ENCODE measurements at regions not wholly inside any gene's neighbourhood (a gene's known extent, or its start where the extent isn't known, plus 50 kb on each side); places are given as distances from the start of the nearest gene placed in this dataset.

DNA sequence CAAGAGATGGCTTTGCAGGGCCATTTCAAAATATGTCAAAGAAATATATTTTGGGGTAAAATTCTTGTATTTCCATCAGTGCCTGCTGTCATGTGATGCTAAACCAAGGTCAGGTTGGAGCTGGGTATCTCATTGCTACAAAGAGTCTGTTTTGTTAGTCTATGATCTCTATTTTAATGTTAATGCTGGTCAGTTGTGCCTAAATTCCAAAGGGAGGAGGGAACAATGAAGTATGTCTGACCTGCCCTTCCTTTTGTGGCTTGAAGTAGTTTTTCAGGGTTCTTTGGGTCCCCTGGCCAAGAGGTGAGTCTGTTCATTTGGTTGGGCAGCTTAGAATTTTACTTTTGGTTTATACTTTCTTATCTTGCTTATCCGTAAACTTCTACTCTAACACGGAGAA is 61.6 kb upstream of the DYNAP start:
- ATAC-seq = no peak
- H3K36me3 Mint-ChIP-seq = no peaks in the 10 kb centered on the region
- Histone ChIP-seq H3K4me1 (ENCODE audit: control insufficient read depth, insufficient read depth, low read length) (no peaks in the 10 kb centered on the region), H3K27me3 (ENCODE audit: control insufficient read depth, insufficient read depth, low read length) (no peaks in the 10 kb centered on the region), H3K9me3 (ENCODE audit: control insufficient read depth, insufficient read depth, low read length) (no peaks in the 10 kb centered on the region), H3K4me3 (ENCODE audit: low read length) (no peak overlapping the region), H3K27ac (ENCODE audit: low read length) (no peak overlapping the region), H3K36me3 (ENCODE audit: control insufficient read depth, insufficient read depth, low read length) (no peaks in the 10 kb centered on the region)
- peaks cover 0 to 5% of the 10 kb centered on the region in 2 donors for H3K27me3 Mint-ChIP-seq (ENCODE audit: low read depth in 2 of 2)
- no peaks in the 10 kb centered on the region for H3K4me1 Mint-ChIP-seq
- TF ChIP-seq, protein P1, sequence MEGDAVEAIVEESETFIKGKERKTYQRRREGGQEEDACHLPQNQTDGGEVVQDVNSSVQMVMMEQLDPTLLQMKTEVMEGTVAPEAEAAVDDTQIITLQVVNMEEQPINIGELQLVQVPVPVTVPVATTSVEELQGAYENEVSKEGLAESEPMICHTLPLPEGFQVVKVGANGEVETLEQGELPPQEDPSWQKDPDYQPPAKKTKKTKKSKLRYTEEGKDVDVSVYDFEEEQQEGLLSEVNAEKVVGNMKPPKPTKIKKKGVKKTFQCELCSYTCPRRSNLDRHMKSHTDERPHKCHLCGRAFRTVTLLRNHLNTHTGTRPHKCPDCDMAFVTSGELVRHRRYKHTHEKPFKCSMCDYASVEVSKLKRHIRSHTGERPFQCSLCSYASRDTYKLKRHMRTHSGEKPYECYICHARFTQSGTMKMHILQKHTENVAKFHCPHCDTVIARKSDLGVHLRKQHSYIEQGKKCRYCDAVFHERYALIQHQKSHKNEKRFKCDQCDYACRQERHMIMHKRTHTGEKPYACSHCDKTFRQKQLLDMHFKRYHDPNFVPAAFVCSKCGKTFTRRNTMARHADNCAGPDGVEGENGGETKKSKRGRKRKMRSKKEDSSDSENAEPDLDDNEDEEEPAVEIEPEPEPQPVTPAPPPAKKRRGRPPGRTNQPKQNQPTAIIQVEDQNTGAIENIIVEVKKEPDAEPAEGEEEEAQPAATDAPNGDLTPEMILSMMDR (IDR thresholded peaks at IDR 0.05) = no peak
- 72% methylated on average over 2 of the region's 2 CpGs for WGBS (ENCODE audit: insufficient coverage)
- DNase-seq = no peak
- H3K4me3 Mint-ChIP-seq = no peak overlapping the region
- no peak overlapping the region for H3K27ac Mint-ChIP-seq
- intact Hi-C loops (cut with micrococcal nuclease) = no loop called here
- H3K9me3 Mint-ChIP-seq = peaks cover 0 to 4% of the 10 kb centered on the region in 2 donors

DNA sequence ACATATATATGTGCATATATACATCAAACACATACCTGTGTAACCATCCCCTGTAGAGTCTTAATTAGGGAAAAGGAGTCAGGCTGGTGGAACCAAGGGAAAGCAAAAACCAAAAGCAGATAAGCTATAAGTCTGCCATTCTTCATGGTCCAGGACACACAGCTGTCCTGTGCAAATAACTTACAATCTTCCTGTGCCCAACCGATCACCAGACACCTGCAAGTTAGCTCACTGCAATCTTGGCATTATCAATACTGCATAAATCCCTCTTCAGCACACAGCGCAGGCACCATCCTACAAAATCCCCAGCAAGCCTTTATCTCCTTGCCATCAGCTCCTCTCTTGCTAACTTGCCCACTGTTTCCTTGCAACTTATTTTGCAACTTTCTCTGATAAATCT is 60.8 kb upstream of the DYNAP start:
- peaks cover 0 to 5% of the 10 kb centered on the region in 2 donors for H3K27me3 Mint-ChIP-seq (ENCODE audit: low read depth in 2 of 2)
- DNase-seq (no peak), ATAC-seq (no peak)
- TF ChIP-seq, protein P1 (IDR thresholded peaks at IDR 0.05) = no peak
- no peaks in the 10 kb centered on the region for H3K4me1 Mint-ChIP-seq
- Histone ChIP-seq H3K4me3 (ENCODE audit: low read length) (no peak overlapping the region), H3K27me3 (ENCODE audit: control insufficient read depth, insufficient read depth, low read length) (no peaks in the 10 kb centered on the region), H3K27ac (ENCODE audit: low read length) (no peak overlapping the region), H3K9me3 (ENCODE audit: control insufficient read depth, insufficient read depth, low read length) (peaks cover 4% of the 10 kb centered on the region), H3K4me1 (ENCODE audit: control insufficient read depth, insufficient read depth, low read length) (no peaks in the 10 kb centered on the region), H3K36me3 (ENCODE audit: control insufficient read depth, insufficient read depth, low read length) (no peaks in the 10 kb centered on the region)
- H3K36me3 Mint-ChIP-seq = no peaks in the 10 kb centered on the region
- H3K9me3 Mint-ChIP-seq = no peaks in the 10 kb centered on the region
- 72% methylated on average over 2 of the region's 2 CpGs for WGBS (ENCODE audit: insufficient coverage)
- intact Hi-C loops (cut with micrococcal nuclease) = no loop called here
- no peak overlapping the region for H3K27ac Mint-ChIP-seq
- no peak overlapping the region for H3K4me3 Mint-ChIP-seq

DNA sequence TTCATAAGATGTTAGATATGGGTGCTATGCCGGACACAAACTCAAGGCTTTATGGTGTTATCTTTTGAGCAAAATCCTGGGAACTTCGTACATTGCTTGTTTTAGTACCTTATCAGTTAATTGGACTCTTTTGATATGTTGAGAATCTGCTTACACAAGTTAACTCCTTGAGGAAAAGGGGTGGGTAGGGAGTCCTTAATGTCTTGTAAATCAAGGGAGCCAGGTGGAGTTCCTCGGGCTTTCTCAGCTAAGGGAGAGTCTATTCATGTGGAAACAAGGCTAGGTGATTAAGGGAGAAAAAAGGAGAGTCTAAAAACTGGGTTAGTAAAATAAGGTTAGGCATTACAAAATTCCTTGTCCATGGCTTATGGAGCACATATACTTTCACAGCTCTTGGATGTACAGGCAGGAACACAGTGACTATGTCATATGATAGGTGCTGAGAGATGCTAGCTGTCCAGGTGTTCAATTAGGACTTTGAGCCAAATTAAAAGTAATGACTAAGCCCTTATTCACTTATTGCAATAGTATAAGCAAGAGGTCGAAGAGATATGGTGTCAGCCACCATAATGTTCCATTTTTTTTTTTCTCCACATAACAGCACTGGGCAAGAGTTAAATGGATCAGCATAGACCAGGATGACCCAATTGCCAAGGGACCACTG is 59.5 kb upstream of the DYNAP start:
- no peaks in the 10 kb centered on the region for H3K4me1 Mint-ChIP-seq
- Histone ChIP-seq H3K36me3 (ENCODE audit: control insufficient read depth, insufficient read depth, low read length) (no peaks in the 10 kb centered on the region), H3K4me1 (ENCODE audit: control insufficient read depth, insufficient read depth, low read length) (no peaks in the 10 kb centered on the region), H3K27ac (ENCODE audit: low read length) (no peak overlapping the region), H3K4me3 (ENCODE audit: low read length) (no peak overlapping the region), H3K9me3 (ENCODE audit: control insufficient read depth, insufficient read depth, low read length) (peaks cover 16% of the 10 kb centered on the region), H3K27me3 (ENCODE audit: control insufficient read depth, insufficient read depth, low read length) (no peaks in the 10 kb centered on the region)
- peaks cover 0 to 5% of the 10 kb centered on the region in 2 donors for H3K27me3 Mint-ChIP-seq (ENCODE audit: low read depth in 2 of 2)
- 49% methylated on average over 3 of the region's 4 CpGs for WGBS (ENCODE audit: insufficient coverage)
- no peak for DNase-seq
- no peaks in the 10 kb centered on the region for H3K36me3 Mint-ChIP-seq
- no peaks in the 10 kb centered on the region for H3K9me3 Mint-ChIP-seq
- no peak for ATAC-seq
- intact Hi-C loops (cut with micrococcal nuclease) = no loop called here
- H3K27ac Mint-ChIP-seq = no peak overlapping the region
- no peak overlapping the region for H3K4me3 Mint-ChIP-seq
- TF ChIP-seq, protein P1 (IDR thresholded peaks at IDR 0.05) = no peak

DNA sequence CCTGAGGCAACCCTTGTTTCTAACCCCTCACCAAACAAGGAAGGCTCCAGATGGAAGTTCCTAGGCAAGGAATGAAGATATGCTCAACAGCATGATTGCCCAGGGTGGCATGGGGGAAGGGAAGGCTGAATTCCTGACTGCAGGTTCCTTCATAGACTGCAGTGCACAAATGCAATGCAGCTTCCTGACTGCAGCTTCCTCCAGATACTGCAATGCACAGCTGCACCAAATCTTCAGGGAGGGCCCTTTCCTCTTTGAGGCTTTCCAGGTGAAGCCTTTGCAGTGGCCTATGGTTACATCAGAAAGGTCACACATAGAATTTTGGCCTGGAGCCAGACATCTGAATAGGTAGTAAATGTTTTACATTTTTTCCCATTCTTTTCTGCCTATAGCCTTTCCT is 58.8 kb upstream of the DYNAP start:
- Mint-ChIP-seq H3K4me3 (no peak overlapping the region), H3K36me3 (no peaks in the 10 kb centered on the region), H3K27ac (no peak overlapping the region), H3K4me1 (no peaks in the 10 kb centered on the region), H3K9me3 (no peaks in the 10 kb centered on the region), H3K27me3 (ENCODE audit: low read depth in 2 of 2) (peaks cover 0 to 5% of the 10 kb centered on the region in 2 donors)
- intact Hi-C loops (cut with micrococcal nuclease) = no loop called here
- Histone ChIP-seq H3K27ac (ENCODE audit: low read length) (no peak overlapping the region), H3K36me3 (ENCODE audit: control insufficient read depth, insufficient read depth, low read length) (no peaks in the 10 kb centered on the region), H3K4me3 (ENCODE audit: low read length) (no peak overlapping the region), H3K27me3 (ENCODE audit: control insufficient read depth, insufficient read depth, low read length) (no peaks in the 10 kb centered on the region), H3K4me1 (ENCODE audit: control insufficient read depth, insufficient read depth, low read length) (no peaks in the 10 kb centered on the region), H3K9me3 (ENCODE audit: control insufficient read depth, insufficient read depth, low read length) (peaks cover 16% of the 10 kb centered on the region)
- DNase-seq (no peak), ATAC-seq (no peak)
- TF ChIP-seq, protein P1 (IDR thresholded peaks at IDR 0.05) = no peak
